OCI-LY7 (cell line): ENCODE measurements at regions not wholly inside any gene's neighbourhood (a gene's known extent, or its start where the extent isn't known, plus 50 kb on each side); places are given as distances from the start of the nearest gene placed in this dataset.

Experiments
- EZH2phosphoT487 ChIP-seq: fragments of 200-600 bp; sonication (generic); IDR thresholded peaks from 2 replicates; pipeline ENCODE4 v1.6.1; 2018; ENCODE audit warnings: low read depth, borderline replicate concordance, mild to moderate bottlenecking, mixed run types, antibody characterized with exemption, low read length, moderate library complexity, mixed read lengths
- TF ChIP-seq, protein P1 (sequence below): fragments of 200-600 bp; sonication (generic); conservative IDR thresholded peaks from 2 replicates; pipeline ENCODE4 v1.5.1; 2014; ENCODE audit warnings: mild to moderate bottlenecking, antibody characterized with exemption, low read length, moderate library complexity, mixed read lengths

DNA sequence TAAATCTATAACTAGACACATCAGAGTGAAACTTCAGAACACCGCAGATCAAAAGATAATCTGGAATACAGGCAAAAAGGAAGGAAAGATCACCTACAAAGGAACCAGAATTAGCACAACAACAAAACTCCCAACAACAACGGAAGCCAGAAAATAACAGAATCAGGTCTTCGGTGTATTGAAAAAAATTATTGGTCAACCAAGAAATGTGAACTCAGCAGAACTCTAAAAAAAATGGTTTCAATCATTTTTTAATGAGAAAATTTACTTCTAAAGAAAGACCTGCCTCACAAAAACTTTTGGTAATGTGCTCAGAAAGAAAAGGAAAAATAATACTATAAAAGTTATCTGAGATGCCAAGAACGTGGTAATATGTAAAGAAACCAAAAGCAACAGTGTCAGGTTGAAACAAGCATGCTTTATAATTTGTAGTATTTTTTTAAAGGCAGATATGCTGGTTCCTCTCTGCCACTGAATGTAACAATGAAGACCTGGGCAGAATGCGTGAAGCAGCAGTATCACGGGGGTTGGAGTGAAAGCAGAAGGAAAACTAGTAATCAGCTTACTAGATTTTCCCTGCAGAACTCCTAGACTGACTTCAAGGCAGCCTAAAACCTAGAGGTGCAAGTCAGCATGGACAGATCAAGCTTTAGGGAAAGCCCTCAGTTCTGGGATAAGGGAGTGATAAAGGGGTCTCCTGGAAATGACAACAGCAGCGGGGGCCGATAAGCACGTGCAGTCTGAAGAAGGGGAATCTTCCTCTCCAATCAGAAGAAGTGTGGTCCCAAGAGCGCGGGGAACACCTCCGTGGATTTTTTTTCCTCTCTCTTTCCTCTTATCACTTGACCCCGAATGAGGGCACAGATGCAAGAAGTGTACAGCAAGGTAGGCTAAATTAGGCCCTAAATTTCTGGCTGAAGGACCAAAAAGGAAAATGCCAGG lies 80.9 kb upstream of the TEKT1 start:
- TF ChIP-seq, protein P1, sequence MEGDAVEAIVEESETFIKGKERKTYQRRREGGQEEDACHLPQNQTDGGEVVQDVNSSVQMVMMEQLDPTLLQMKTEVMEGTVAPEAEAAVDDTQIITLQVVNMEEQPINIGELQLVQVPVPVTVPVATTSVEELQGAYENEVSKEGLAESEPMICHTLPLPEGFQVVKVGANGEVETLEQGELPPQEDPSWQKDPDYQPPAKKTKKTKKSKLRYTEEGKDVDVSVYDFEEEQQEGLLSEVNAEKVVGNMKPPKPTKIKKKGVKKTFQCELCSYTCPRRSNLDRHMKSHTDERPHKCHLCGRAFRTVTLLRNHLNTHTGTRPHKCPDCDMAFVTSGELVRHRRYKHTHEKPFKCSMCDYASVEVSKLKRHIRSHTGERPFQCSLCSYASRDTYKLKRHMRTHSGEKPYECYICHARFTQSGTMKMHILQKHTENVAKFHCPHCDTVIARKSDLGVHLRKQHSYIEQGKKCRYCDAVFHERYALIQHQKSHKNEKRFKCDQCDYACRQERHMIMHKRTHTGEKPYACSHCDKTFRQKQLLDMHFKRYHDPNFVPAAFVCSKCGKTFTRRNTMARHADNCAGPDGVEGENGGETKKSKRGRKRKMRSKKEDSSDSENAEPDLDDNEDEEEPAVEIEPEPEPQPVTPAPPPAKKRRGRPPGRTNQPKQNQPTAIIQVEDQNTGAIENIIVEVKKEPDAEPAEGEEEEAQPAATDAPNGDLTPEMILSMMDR = no peak
- no peak for TF ChIP-seq EZH2phosphoT487
